Keratinocyte (primary cell): ENCODE measurements at regions not wholly inside any gene's neighbourhood (a gene's known extent, or its start where the extent isn't known, plus 50 kb on each side); places are given as distances from the start of the nearest gene placed in this dataset.

Experiments
- CTCF ChIP-seq, 3 experiments: IDR thresholded peaks in 1 of 3; conservative IDR thresholded peaks in 1 of 3; optimal IDR thresholded peaks in 1 of 3; 2 replicates in 2 of 3; 3 replicates in 1 of 3; pipeline versions ENCODE3 to v1.5.1; 2011; ENCODE audit warnings: low read length in 3 of 3, mild to moderate bottlenecking in 3 of 3, moderate library complexity in 2 of 3, control low read depth in 1 of 3, inconsistent platforms in 1 of 3; ENCODE audit not compliant: insufficient read depth in 2 of 3; ENCODE audit errors: extremely low read depth in 1 of 3
- EZH2 ChIP-seq: IDR thresholded peaks from one replicate; pipeline ENCODE4 v1.6.1; 2012; ENCODE audit warnings: inconsistent platforms, mild to moderate bottlenecking, low read length, moderate library complexity

- no peak for TF ChIP-seq EZH2
- no peak for TF ChIP-seq CTCF (optimal IDR thresholded peaks at IDR 0.05 in 1 of 3, IDR thresholded peaks at IDR 0.05 in 1 of 3, conservative IDR thresholded peaks at IDR 0.05 in 1 of 3; ENCODE audit: extremely low read depth in 1 of 3, insufficient read depth in 2 of 3, low read length in 3 of 3)
Measured at GRCh38 chrX:95629737-95630136, 1054.9 kb upstream of the DIAPH2 start.
